HG02763 (cell line): ENCODE measurements at regions not wholly inside any gene's neighbourhood (a gene's known extent, or its start where the extent isn't known, plus 50 kb on each side); places are given as distances from the start of the nearest gene placed in this dataset.
"Not testable (repeated sequence)": the region's sequence is repeated elsewhere in the genome, so short reads cannot be mapped to it uniquely, and the experiment has no call there.

Experiments
- ATAC-seq: cut with Tn5 transposase; IDR thresholded peaks from one replicate; pipeline ENCODE4 v1.9.1; 2021; ENCODE audit warnings: mild to moderate bottlenecking, moderate library complexity; ENCODE audit not compliant: unreplicated experiment

DNA sequence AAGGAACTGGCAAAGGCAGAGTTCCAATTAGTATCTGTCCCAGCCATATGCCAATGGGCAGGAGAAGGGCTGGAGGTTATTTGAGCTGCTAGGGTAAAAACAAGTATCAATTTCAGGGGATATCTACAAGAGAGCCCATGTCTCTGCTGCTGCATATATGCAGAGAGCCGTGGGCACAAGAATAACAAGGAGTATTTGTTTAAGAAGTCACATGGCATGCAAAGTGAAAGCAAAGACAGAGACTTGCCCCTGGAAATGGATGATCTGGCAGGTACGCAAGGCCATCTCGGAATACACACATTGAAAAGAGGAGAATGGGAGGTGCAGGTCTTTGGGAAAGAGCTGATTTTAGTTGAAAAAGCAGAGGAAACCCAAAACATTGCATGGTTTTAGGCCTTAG lies 170.6 kb downstream of the EVA1A start:
- ATAC-seq, result no peak

DNA sequence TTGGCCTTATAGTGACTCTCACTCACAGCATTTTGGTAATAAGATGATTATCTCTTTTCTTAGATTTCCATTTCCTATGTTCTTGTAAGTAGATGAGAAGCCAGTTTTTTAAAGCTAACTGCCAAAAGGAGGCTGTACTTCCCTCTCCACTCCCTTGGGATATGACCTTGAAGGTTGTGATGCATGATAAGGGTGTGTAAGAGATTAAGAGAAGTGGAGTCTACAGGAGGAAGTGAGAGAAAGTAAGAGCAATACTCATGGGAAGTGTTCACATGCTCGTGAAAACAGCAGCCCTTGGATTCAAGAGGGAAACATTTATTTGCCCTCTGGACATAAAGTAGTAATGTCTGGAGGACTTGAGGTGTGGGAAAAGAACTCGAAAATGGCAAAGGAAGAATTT lies 171.5 kb downstream of the EVA1A start:
- no peak for ATAC-seq

DNA sequence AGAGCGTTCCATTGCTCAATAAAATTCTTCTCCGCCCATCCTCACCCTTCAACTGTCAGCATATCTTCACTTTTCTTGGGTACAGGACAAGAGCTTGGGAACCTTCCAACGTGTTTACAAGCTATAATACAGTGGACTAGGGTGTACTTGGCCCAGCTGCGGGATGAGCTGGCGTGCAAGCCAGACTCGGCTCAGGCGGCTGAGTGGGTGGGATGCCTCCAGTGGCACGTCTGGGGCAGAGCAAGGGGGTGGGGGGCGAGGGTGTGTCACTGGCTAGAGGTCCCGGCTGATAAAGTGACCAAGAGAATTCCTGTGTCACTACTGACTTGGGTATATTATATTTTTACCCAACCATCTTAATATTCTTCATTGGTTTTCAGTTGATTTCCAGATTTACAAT lies 179.7 kb downstream of the EVA1A start:
- ATAC-seq, result no peak

DNA sequence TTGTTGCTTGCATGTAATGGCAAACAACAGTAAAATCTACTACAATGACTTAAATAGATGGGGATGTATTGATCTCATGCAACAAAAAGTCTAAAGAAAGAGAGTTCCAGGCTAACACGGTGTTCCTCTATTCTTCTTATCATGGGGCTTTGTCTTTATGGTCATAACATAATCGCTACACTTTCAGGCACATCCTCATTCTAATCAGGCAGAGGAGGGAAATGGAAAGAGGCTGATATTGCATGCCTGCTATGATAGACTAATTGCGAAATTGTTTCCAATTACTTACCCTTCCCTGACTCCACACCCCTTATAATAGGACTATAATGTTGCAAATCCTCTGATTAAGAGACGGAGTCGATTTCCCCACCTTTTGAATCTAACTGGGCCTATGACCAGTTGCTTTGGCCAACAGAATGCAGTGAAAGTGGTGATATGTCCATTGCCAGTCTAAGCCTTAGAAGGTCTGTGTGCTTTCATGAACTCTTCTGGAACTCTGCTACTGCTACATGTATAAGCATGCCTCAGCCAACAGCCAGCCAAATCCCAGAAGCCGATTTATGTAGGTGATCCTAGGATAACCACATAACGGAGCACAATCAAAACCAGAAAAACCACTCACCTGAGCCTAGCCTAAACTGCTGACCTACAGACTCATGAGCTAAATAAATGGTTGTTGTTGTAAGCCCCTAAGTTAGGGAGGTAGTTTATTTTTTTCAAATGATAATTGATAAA lies 180.3 kb upstream of the TACR1 start:
- no peak for ATAC-seq

DNA sequence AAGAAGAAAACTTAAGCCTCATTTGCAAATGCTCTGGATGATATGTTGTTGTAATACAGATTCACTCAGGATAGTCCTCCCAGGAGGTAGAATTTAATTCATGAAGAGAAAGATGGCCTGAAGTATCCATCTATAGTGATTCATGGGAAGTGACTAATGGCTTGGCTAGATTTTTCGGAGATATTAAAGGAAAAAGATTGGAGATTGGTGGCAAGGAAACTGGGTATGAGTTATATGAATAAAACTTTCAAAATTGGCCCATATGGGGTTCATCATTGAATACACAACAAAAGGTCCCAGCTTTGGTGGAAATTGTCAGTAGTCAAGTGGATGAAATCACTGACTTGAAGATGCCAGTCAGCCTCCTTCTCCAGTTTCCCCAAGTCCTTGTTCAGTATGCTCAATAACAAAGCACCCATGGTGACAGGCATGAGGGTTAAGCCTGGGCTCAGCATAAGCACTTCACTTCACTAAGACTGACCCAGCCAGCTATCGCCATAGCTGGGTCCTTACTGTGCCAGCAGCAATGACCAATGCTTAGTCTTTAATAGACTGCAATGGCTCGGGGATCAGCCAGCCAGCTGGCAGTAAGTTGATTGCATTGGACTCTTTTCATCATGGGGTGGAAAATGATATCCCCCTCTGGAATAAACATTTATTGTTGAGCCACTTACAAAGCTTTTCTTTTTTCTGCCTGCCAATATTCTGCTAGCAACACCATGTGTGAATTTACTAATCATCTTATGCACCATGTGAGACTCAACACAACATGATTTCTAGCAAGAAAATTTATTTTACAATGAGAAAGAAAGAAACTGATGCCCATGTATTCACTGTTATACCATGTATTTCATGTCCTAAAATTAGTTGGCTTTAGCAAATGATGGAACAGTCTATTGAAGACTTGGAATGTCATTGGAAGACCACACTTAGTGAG lies 176.6 kb upstream of the TACR1 start:
- no peak for ATAC-seq

DNA sequence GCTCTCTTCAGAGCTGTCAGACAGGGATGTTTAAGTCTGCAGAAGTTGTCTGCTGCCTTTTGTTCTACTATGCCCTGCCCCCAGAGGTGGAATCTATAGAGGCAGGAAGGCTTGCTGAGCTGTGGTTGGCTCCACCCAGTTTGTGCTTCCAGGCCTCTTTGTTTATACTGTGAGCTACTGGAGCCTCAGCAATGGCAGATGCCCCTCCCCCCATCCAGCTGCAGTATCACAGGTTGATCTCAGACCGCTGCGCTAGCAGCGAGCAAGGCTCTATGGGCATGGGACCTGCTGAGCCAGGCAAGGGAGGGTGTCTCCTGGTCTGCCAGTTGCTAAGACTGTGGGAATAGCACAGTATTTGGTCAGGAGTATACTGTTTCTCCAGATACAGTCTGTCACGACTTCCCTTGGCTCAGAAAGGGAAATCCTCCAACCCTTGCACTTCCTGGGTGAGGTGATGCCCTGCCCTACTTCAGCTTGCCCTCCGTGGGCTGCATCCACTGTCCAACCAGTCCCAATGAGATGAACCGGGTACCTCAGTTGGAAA lies 175.2 kb upstream of the TACR1 start:
- ATAC-seq, result not testable (repeated sequence)

DNA sequence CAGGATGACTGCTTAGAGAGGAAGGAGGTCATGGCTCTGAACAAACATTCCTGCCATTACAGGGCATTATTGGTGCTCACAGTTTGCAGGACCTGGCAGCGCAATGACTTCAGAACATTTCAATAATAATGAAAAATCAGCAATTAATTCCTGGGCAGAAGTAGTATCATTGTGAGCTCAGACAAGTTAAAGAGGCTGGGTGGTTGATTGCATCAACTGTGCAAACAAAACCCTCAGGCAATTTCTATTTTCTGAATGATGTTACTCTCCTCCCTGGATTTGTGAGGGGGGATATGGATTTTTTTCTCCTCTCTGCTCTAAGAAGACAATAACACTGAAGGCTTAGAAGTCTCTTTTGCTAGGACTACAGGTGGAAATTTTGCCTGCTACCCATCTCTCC lies 168.1 kb upstream of the TACR1 start:
- no peak for ATAC-seq

DNA sequence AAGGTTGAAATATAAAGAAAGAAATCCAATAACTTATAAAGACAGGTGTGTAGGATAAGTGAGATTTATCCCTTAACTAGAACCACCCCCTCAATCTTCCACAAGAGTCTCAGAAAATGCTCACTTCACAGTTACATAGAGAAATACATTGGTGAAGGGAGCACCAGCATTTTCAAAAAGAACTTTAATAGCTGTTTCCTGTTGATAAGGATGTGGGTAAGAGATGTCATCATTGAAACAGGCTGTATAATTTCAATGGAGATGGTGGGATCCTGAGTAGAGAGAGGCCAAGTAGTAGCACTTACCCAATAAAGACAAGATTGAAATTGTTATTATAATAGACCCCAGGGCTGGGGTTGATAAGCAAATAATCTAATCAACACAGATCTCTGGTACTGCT lies 162.2 kb upstream of the TACR1 start:
- ATAC-seq, result no peak

DNA sequence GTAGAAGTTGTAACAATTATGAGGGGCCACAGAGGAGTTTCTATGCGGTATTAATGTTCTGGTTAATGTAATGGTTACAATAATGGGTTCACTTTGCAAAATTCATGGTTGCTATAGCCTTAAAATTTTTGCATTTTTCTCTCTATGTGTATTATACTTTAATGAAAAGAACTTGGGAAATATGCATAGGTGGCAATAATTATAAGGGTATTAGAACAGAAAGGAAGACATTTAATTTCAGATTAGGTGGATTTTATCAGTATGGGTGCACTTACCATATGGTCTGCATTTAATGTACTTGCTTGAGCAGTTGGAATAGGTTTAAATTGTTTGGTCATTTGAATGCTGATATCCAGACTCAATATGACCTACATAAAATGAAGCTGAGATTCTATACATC lies 161.6 kb upstream of the TACR1 start:
- ATAC-seq, result no peak

DNA sequence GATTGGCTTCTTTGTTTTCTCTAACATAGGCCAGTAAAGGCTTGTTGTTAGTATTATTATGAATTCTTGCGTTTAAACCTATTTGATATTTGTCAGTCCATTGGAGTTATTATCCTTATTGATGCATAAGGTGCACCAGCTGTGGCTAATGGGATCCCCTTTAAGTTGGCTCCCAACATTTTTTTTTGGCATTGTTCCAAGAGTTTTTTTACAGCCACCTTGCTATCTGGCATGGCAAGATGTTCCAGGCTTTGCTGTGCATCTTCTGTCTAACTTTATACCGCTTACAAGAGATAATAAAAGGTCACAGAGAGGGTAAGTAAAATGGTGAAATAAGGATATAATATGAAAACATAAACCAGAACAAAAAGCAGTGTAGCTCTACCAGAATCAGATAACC lies 157.5 kb upstream of the TACR1 start:
- no peak for ATAC-seq

DNA sequence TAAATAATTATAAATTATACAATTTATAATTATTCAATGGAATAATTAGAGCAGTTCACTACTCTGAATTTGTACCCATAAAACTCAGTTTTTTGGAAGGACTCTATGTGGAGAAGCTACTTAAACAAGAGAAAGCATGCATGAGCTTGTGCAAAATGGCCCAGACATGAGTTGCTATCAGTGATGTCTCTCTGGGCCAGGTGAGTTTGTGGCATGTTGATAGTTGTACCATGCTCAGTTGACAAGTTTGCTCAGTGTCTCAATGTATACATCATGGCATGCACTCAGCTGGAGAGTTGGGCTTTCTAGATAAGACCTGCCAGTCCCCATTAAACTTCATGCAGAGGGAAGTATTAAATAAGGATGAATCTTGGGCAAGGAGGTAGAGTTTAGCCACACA lies 153.8 kb upstream of the TACR1 start:
- ATAC-seq, result no peak

DNA sequence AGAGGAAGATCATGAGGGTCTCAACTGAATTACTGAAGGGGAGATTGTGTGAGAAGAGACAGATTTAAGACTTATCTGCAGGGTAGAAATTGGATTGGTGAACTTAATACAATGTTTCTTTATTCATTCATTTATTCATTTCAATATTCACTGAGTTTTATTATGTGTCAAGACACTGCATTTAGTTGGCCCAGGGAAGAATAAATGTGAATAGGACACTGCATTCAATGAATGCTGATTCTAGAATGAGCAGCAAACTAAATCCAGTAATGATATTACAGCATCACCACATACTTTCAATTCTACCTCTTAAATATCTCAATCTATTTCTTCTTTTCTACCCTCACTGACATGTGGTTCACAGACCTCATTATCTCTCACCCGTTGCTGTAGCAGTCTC lies 149.0 kb upstream of the TACR1 start:
- no peak for ATAC-seq

DNA sequence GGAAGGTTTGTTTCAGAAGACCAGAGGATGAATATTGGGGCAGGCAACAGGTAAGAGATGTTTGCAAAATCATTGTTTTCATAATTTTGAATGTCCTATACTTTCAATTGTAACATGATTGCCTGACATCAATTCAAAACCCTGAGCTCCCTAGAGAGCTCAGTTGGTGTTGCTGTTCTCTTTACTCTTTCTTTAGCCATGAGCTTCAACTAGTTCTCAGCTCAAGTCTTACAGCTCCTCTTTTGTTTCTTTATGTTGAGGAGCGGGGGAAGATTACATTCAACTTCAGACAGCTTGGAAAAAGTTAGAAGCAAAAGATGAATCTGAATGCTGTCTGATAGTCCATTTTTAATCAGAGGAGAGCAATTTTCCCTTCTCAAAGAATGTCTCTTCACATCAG lies 144.8 kb upstream of the TACR1 start:
- ATAC-seq, result no peak

DNA sequence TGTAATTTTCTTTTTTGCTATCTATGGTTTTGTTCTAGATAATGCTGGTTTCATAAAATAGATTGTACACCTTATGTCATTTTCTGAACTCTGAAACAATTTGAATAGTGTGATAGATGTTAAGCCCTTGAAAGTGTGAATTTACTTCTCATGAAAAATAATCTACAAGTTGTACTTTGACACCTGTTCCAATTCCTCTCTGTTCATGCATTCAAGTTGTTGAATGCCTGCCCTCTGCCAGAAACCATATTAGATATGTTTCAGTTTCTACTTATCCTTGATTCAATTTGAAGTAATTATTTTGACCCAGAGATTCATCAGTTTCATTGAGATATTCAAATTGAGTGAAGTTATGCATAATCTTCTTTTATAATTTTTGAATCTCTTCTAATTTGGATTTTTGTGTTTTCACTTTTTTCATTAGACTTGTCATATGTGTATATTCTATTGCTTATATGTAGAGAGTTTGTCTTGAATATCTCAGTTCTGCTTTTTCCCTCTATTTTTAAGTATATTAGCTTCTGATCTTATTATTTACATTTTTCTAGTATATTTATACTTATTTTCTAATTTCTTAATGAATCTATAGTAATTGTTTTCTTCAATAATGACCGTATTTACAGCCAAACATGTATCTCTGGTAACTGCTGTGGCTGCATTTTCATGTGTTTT lies 143.3 kb upstream of the TACR1 start:
- ATAC-seq, result no peak

DNA sequence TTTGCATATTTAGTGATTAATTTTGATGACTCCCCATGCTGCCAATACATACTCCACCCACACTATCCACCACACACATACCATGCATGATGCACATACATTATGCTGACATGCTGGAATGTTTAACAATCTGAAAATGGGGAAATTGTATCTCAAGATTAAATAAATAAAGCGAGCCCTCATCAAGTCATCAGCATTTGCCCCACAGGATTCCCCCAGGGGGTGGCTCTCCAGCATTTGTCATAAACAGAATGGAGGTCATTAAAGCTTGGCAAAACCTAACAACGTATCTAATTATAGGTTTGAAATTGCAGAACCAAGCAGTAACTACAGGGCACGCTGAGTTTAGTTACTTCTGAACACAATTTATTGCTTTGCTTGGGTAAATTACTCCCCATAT lies 141.2 kb upstream of the TACR1 start:
- no peak for ATAC-seq

DNA sequence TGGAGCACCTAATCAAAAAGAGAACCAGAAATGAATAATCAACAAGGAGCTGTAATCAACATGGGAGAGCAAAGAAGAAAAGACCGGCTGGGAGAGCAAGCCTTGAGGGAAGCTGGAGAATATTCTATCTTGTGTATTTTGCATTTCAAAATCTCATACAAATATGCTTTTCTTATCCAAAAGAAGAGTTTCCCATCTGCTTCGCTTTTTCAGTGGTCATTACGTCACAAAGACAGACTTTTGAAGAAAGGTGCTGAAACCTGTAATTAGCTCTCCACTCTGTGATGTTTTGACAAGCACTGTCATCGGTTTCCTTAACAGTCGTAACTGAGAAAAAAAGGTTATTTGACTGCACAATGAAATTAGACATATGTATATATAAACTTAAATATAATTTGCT lies 139.1 kb upstream of the TACR1 start:
- ATAC-seq, result no peak

DNA sequence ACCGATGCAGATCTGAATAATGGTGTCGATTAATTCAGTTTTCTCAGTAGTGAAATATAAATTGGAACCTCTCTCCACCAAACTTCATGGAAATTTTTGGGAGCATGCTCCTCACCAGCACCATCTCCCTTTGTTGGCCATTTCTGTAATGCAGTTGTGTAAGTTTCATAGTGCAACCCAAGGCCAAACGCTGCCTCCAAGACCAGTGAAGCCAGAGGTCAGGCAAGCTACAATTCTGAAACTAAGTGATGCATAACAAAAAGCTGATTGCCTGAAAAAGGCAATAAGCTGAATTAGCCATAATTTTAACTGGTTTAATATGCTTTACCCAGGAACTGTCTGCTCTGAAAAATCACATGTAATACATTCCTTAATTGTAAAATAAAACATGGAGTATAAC lies 138.3 kb upstream of the TACR1 start:
- no peak for ATAC-seq

DNA sequence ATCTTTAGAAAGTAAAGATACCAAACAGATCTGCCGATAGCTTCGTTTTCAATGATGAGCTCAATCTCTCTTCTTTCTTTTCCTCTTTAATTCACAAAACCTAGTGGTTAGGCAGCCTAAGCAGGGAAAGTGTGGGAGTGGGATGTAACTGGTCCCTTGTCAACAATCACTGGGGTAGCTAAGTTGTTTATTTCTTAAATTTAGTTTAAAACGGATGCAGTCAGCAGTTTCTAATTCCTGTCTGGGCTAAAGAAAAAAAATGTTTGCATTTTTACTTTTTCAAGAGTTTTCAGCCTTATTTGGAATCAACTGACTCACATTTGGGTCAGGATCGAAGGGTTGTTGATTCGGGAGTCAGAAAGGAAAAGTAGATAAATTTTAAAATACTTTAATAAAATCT lies 137.7 kb upstream of the TACR1 start:
- ATAC-seq, result no peak

DNA sequence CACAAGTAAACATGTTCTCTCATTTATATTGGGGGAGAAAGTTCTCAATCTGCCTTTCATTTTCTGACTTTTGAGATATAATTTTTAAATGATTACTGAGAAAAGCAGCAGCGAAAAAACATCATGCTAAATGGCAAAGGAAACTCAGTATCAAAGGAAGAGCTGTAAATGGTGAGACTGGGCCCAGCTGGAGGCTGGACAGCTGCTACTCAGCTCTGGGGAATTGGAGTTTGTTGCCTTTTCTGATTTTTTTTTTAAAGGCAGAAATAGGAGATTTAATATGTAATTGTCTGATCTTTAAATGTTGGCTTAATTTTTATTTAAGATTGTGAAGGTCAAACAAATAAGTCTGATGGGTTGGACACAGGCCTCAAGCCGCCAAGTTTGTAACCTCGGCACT lies 137.1 kb upstream of the TACR1 start:
- ATAC-seq, result no peak

DNA sequence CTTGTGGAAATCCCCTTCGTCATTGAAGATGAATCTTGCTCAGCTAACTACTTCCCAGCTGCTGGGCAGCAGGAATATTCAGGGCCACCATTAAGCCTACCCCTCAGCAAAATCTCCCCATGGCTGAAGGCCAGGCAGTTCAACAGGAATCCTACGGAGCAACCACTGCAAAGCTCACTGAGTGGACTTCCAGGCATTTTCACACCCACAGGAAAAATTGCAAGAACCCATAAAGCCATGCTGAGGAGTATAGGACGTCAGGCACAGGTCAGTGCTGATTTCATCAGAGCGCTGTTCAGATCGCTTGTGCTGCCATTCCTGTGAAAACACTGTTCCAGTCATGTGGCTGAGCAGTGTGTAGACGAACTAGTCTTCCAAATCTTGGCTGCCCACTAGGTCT lies 134.8 kb upstream of the TACR1 start:
- no peak for ATAC-seq

DNA sequence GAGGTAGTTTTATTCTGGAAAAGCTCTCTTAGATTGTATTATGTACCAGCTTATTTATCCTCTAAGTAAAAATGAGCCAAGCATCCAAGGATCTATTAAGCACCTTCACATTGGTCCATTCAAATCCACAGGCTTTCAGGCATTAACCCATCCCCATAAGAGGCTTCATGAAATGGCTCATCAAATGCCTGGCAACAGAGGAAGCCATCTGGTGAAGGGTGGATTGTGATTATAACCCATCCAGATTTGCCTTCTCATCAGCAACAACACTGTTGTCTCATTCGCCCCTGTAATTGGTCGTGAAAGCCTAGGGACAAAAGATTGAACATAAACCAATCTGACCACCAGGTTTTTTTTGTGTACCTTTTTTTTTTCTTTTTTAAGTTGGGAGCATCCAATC lies 134.3 kb upstream of the TACR1 start:
- ATAC-seq, result no peak

DNA sequence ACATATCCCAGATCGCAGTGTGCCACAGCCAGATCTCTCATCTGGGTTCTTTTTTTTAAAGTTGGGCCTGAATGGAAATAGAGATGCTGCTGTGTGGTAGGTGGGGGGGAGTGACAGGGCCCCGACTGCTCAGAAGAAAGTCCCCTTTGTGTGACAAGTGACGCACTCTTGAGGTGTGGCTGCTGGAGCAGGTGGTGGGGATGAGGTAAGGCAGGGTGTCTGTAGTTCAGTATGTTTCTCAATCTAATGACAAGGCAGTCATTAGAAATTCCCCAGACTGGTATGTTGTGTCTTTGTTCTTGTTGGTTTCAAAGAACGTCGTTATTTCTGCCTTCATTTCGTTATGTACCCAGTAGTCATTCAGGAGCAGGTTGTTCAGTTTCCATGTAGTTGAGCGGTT lies 128.8 kb upstream of the TACR1 start:
- ATAC-seq, result no peak
